OCI-LY1 (cell line): ENCODE measurements at regions not wholly inside any gene's neighbourhood (a gene's known extent, or its start where the extent isn't known, plus 50 kb on each side); places are given as distances from the start of the nearest gene placed in this dataset.

Experiments used
- H2AFZ ChIP-seq: fragments of 200-600 bp; sonication (generic), shearing (Covaris generic); 2 replicates; pipeline ENCODE4 v1.6.0; 2014; ENCODE audit warnings: antibody characterized with exemption, mild to moderate bottlenecking, low read length
- H3F3A ChIP-seq: fragments of 200-600 bp; sonication (generic), shearing (Covaris generic); 2 replicates; pipeline ENCODE4 v1.6.0; 2014; ENCODE audit warnings: mild to moderate bottlenecking, antibody characterized with exemption, low read length, moderate library complexity; ENCODE audit not compliant: insufficient read depth
- H3K27ac ChIP-seq: fragments of 200-600 bp; sonication (generic); 2 replicates; pipeline ENCODE4 v1.5.1; 2014; ENCODE audit warnings: low read length, mixed run types, mild to moderate bottlenecking, low read depth; ENCODE audit not compliant: poor library complexity, severe bottlenecking
- H3K27me3 ChIP-seq: fragments of 200-600 bp; sonication (generic); 2 replicates; pipeline ENCODE4 v1.6.0; 2014; ENCODE audit warnings: antibody characterized with exemption, mild to moderate bottlenecking, low read length, moderate library complexity; ENCODE audit not compliant: insufficient read depth
- H3K36me3 ChIP-seq: fragments of 200-600 bp; sonication (generic); 2 replicates; pipeline ENCODE4 v1.6.1; 2014; ENCODE audit warnings: mild to moderate bottlenecking, antibody characterized with exemption, low read length, moderate library complexity, mixed read lengths; ENCODE audit not compliant: insufficient read depth
- H3K4me1 ChIP-seq: fragments of 200-600 bp; sonication (generic); 2 replicates; pipeline ENCODE4 v1.5.1; 2014; ENCODE audit warnings: mild to moderate bottlenecking, low read length, moderate library complexity; ENCODE audit not compliant: insufficient read depth, severe bottlenecking
- H3K4me2 ChIP-seq: fragments of 200-600 bp; sonication (generic), shearing (Covaris generic); 2 replicates; pipeline ENCODE4 v1.6.1; 2014; ENCODE audit warnings: low read length
- H3K4me3 ChIP-seq: fragments of 200-600 bp; sonication (generic); 2 replicates; pipeline ENCODE4 v1.5.1; 2014; ENCODE audit warnings: low read length, low read depth, mild to moderate bottlenecking, mixed read lengths; ENCODE audit not compliant: poor library complexity, severe bottlenecking
- H3K79me2 ChIP-seq: fragments of 200-600 bp; shearing (Covaris generic); 2 replicates; pipeline ENCODE4 v1.6.1; 2016; ENCODE audit warnings: mixed run types, low read length, mixed read lengths; ENCODE audit not compliant: insufficient read depth
- H3K9ac ChIP-seq: fragments of 200-600 bp; sonication (generic), shearing (Covaris generic); 2 replicates; pipeline ENCODE4 v1.6.1; 2014; ENCODE audit warnings: mild to moderate bottlenecking, low read length, mixed read lengths
- H3K9me2 ChIP-seq: fragments of 200-600 bp; sonication (generic), shearing (Covaris generic); 2 replicates; pipeline ENCODE4 v1.6.1; 2014; ENCODE audit warnings: low read depth, mild to moderate bottlenecking, low read length, mixed read lengths
- H3K9me3 ChIP-seq: fragments of 200-600 bp; shearing (Covaris generic); 2 replicates; pipeline ENCODE4 v1.6.1; 2014; ENCODE audit warnings: low read length, mixed read lengths
- H4K20me1 ChIP-seq: fragments of 200-600 bp; sonication (generic), shearing (Covaris generic); 2 replicates; pipeline ENCODE4 v1.6.0; 2016; ENCODE audit warnings: mild to moderate bottlenecking, low read length; ENCODE audit not compliant: insufficient read depth
- EZH2 ChIP-seq: fragments of 200-600 bp; sonication (generic), shearing (Covaris generic); IDR thresholded peaks from 2 replicates; pipeline ENCODE4 v1.8.0; 2017; ENCODE audit warnings: borderline replicate concordance, mixed run types, mild to moderate bottlenecking, antibody characterized with exemption, low read length, moderate library complexity, mixed read lengths
- TF ChIP-seq, protein P1 (sequence below): fragments of 200-600 bp; sonication (generic), shearing (Covaris generic); IDR thresholded peaks from 2 replicates; pipeline ENCODE4 v1.5.1; 2017; ENCODE audit warnings: mild to moderate bottlenecking, antibody characterized with exemption, low read length, moderate library complexity, mixed read lengths

DNA sequence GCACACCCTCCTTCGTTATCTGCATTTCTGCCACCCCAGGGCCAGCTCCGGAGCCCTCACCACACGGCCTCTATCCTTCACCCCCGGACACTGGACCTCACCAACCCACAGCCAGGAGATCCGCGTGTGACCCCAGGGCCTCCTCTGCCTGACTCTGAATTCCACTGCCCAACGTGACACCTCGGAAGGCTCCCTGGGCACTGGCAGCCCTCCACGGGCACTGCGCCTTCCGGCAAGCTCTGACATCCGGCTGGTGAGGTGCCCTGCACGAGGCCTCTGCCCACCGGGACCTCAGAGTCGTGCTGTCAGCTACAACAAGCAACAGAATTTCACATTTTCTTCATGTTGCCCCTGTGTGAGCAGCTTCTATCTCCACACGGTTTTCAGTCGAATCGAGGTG, 148.3 kb downstream of the CRYBB2 start:
- H3K27ac ChIP-seq: no peak overlapping the region
- H3K9me2 ChIP-seq: no peaks in the 10 kb centered on the region
- no peaks in the 10 kb centered on the region for H3K79me2 ChIP-seq
- TF ChIP-seq, protein P1, sequence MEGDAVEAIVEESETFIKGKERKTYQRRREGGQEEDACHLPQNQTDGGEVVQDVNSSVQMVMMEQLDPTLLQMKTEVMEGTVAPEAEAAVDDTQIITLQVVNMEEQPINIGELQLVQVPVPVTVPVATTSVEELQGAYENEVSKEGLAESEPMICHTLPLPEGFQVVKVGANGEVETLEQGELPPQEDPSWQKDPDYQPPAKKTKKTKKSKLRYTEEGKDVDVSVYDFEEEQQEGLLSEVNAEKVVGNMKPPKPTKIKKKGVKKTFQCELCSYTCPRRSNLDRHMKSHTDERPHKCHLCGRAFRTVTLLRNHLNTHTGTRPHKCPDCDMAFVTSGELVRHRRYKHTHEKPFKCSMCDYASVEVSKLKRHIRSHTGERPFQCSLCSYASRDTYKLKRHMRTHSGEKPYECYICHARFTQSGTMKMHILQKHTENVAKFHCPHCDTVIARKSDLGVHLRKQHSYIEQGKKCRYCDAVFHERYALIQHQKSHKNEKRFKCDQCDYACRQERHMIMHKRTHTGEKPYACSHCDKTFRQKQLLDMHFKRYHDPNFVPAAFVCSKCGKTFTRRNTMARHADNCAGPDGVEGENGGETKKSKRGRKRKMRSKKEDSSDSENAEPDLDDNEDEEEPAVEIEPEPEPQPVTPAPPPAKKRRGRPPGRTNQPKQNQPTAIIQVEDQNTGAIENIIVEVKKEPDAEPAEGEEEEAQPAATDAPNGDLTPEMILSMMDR: no peak
- no peak for TF ChIP-seq EZH2
- no peaks in the 10 kb centered on the region for H3K9me3 ChIP-seq
- no peak overlapping the region for H3K4me2 ChIP-seq
- H3K4me1 ChIP-seq: no peaks in the 10 kb centered on the region
- no peak overlapping the region for H3K9ac ChIP-seq
- H2AFZ ChIP-seq: no peak overlapping the region
- H3K36me3 ChIP-seq: no peaks in the 10 kb centered on the region
- no peaks in the 10 kb centered on the region for H3F3A ChIP-seq
- H3K27me3 ChIP-seq: no peaks in the 10 kb centered on the region
- no peaks in the 10 kb centered on the region for H4K20me1 ChIP-seq
- H3K4me3 ChIP-seq: no peak overlapping the region

DNA sequence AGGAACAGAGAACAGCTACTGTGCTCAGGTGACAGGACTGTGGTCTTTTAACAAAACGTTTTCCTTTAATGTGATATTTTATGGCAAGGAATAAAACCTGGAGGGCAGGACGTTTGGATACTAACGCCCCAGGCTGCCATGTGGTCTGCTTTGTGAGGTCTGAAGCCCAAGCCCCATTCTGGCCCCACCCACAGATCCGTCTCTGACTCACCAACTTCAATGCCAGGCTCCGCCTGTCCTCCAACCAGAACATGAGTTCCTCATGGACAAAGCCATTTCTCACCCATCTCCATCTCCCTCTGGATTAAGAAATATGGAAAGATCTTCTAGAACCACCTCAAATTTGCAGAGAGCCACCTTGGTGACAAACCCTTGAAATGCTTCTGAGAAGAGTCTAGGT, 148.8 kb downstream of the CRYBB2 start:
- Histone ChIP-seq H3K4me1 (no peaks in the 10 kb centered on the region), H3K4me2 (no peak overlapping the region), H2AFZ (no peak overlapping the region), H3F3A (no peaks in the 10 kb centered on the region), H3K36me3 (no peaks in the 10 kb centered on the region), H3K9ac (no peak overlapping the region), H3K79me2 (no peaks in the 10 kb centered on the region), H3K27ac (no peak overlapping the region), H3K27me3 (no peaks in the 10 kb centered on the region), H3K9me3 (no peaks in the 10 kb centered on the region), H4K20me1 (no peaks in the 10 kb centered on the region), H3K9me2 (no peaks in the 10 kb centered on the region), H3K4me3 (no peak overlapping the region)
- TF ChIP-seq EZH2: no peak
- TF ChIP-seq, protein P1: no peak

DNA sequence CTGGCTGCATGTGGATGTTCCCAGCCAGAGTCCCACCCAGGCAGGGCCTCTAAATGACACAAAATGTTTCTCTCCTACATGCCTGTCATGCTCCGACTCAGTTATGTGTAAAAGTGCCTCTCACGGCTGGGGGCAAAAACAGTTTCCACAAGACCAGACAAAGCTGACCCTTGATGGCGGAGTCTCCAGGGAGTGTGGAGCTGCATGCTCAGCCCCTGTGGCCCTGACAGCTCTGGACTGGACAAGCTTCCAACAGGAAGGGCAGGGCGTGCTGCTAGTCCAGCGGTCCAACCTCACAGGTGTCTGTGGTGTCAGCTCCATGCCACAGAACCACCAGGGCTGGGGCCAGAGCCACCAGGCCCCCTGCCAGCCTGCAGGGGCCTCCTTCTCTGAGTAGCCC, 149.6 kb downstream of the CRYBB2 start:
- H3K9me2 ChIP-seq: no peaks in the 10 kb centered on the region
- H3F3A ChIP-seq: no peaks in the 10 kb centered on the region
- H3K79me2 ChIP-seq: no peaks in the 10 kb centered on the region
- H3K4me3 ChIP-seq: no peak overlapping the region
- H3K36me3 ChIP-seq: no peaks in the 10 kb centered on the region
- no peaks in the 10 kb centered on the region for H3K4me1 ChIP-seq
- H2AFZ ChIP-seq: no peak overlapping the region
- TF ChIP-seq EZH2: no peak
- TF ChIP-seq, protein P1: no peak
- H3K27ac ChIP-seq: no peak overlapping the region
- H3K27me3 ChIP-seq: no peaks in the 10 kb centered on the region
- H4K20me1 ChIP-seq: no peaks in the 10 kb centered on the region
- H3K4me2 ChIP-seq: no peak overlapping the region
- no peak overlapping the region for H3K9ac ChIP-seq
- H3K9me3 ChIP-seq: no peaks in the 10 kb centered on the region
